GM21515 (cell line): ENCODE measurements at regions not wholly inside any gene's neighbourhood (a gene's known extent, or its start where the extent isn't known, plus 50 kb on each side); places are given as distances from the start of the nearest gene placed in this dataset.

Source experiments
- ATAC-seq: cut with Tn5 transposase; IDR thresholded peaks from one replicate; pipeline ENCODE4 v1.9.1; 2021; ENCODE audit not compliant: unreplicated experiment

GRCh38 chr13:73195091-73195490 lies 136.3 kb downstream of the KLF5 start:
- ATAC-seq = no peak

GRCh38 chr13:73194310-73194709 lies 135.5 kb downstream of the KLF5 start:
- ATAC-seq = no peak

DNA sequence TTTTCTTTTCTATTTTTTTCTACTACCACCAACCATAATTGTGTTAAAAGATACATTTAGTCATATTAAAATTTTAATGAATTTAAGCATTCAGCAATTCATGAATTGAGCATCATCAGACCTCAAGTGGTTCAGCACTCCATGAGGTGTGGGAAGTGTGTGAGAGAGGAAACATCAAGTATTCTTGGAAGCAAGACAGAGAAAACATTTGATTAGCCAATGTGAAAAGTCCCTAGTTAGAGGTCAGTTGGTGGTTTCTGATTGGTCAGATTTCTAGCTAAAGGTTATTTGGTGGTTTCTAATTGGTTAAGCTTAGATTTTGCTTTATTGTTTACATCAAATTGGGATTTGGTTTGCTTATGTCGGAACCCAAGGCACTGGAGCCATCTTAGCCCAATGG lies 134.7 kb downstream of the KLF5 start:
- no peak for ATAC-seq

DNA sequence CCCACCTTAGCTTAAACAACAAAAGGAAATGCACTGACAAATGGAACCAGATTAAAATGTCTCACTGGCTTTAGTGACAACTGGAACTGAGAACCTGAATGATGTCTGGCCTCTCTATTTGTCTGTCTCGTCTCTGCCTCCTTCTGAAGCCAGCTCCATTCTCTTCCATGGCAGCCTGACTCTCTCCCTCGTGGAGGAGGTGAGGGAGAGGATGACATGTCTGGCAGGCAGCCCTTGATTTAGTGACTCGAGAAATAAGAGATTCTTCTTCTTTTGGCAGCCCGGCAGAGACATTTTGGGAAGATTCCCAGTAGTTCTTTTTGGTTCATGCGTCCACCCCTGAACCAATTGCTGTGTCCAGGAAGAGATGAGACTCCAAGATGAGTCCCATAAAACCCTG lies 131.7 kb downstream of the KLF5 start:
- ATAC-seq = no peak

GRCh38 chr13:73189776-73190175 lies 131.0 kb downstream of the KLF5 start:
- ATAC-seq = no peak

DNA sequence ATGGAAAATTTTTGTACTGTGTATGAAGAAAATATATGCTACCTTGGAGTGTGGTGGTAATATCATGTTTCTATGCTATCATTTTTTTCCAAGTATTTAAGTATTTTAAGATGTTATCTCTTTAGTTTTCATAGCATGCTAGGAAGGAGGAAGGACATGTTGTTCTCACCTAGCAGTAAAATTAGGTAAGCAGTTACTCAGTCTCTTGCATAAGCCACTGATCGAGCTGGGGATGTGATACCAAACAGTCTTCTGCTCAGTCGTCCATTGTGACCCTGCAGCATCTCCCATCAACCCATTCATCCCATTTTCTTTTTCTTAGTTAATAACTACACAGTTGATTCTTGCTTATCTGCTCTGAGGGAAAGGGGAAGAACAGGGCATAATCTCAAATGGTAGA lies 130.6 kb downstream of the KLF5 start:
- no peak for ATAC-seq

DNA sequence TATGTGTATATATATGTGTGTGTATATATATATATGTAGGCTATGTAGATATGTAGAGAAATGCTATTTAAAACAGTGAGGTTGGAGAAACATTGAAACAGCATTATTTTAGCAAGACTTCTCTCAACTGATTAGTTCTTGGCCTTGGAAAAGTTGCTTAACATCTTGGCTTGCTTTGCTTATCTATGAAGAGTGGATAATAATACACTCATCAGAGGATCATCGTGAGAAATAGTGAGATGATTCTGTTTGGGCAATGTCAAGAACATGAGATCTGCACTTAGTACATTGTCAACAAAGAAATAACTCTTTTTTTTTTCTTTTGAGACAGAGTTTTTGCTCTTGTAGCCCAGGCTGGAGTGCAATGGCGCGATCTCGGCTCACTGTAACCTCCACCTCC lies 128.3 kb downstream of the KLF5 start:
- ATAC-seq = no peak

DNA sequence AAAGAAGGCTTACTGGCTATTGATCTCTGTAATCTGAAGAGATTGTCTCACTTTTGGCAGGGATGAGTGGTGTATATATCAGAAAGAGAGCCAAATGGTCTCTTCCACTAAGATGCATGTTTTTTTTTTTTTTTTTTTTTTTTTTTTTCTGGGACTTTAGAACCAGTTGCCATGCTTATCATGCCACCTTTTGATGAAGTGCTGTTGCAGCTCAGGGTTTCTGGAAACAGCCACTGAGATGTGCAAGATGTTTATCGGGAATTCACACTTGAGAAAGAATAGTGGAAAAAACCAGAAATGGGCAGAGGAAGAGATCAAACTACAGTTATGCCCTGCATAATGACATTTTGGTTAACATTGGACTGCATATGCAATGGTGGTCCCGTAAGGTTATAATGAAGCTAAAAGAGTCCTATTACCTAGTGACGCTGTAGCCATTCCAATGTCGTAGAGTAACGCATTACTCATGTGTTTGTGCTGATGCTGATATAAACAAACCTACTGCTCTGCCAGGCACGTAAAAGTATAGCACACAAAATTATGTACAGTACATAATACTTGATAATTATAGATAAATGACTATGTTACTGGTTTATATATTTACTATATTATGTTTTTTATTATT lies 121.0 kb downstream of the KLF5 start:
- no peak for ATAC-seq

GRCh38 chr13:73177916-73178565 lies 119.2 kb downstream of the KLF5 start:
- ATAC-seq = no peak

DNA sequence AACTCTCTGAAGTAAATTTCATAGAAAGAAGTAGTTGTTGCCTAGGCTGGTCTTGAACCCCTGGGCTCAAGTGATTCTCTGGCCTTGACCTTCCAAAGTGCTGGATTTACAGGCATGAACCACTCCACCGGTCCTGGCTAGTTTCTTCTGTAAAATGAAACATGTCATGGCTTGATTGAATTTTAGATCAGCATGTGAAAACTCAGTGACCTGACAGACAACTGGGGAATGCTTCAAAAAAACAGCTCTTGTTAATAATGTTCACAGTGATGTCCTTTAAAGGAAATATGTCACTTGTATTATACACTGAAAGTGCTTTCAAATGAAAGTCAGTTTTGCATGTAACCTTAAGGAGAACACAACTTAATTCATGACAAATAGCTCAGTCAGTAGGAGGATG lies 118.2 kb downstream of the KLF5 start:
- no peak for ATAC-seq

- ATAC-seq = no peak
These were observed 115.8 kb downstream of the KLF5 start for GRCh38 chr13:73174521-73175010.

DNA sequence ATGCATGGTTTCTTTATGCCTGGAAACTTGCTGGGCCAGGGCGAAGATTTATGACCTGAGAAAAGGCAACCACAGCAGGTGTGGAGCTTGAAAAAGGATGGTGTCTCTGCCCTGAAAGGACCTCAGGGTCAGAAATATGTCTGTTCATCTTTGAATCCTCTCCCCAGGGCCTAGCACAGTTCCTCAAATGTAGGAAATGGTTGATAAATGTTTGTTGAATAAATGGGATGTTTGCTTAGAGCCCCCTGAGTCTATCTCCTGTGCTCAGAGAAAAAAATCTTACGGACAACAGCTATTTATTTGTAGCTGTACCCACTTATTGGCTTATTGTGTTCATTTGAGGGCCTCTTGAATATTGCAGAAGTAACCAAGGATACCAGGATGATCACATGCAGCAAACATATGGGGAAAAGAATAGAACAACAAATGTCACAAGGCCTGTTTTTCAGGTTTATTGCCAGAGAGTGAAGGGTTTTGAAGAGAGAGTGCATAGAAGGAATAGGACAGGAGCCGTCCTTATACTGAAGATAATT lies 114.5 kb downstream of the KLF5 start:
- ATAC-seq = no peak

DNA sequence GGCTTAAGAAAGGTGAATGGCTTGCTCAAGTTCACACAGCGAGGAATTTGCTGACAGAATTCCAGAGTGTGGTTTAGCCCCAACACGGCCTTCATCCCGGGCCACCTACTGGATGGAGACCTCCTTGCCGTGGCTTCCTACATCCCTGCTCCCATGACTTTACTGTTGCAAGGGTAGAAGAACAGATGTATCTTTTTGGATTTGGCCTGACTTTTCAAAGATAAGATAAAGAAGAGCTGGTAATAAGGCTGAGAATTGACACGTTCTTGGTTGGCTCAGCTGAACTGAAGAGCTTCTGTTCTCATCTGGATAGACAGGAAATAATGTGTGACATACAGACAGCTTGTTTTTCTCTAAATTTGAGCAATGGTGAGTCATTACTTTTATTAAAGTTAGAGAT lies 113.1 kb downstream of the KLF5 start:
- no peak for ATAC-seq

DNA sequence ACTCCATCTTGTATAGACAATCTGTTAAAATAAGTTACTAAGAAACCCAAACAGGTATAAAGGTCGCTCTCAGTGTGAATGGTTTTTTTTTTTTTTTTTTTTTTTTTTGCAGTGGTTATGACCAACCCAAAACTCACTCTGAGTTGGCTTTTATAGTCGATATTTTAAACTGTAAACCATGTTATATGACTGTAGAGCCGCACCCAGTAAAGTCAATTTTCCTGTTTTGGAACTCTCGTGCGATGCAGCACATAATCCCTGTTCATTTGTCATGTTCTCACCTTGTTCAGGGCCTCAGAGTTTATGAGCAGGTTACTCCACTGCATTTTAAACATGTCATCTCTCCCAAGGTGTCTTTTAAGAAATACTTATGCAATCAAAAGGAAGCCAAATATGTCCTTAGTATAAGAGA lies 112.5 kb downstream of the KLF5 start:
- no peak for ATAC-seq

DNA sequence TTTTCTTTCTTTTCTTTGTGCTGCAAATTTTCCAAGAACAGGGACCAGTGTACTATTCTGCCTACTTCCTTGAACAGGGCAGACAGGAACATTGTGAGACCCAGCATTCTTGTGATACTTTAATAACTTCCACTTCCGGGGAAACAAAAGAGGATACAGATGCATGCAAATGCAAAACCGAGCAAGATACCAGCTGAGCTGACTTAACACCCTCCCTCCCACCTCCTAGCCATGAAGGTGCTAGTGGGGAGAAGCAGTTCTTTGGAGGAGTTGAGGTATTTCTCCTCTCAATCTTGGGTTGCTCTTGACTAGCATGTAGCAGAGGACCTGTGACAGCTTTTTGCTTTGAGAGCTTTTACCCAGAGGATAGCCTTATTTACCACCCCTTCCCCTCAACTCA lies 111.2 kb downstream of the KLF5 start:
- no peak for ATAC-seq

DNA sequence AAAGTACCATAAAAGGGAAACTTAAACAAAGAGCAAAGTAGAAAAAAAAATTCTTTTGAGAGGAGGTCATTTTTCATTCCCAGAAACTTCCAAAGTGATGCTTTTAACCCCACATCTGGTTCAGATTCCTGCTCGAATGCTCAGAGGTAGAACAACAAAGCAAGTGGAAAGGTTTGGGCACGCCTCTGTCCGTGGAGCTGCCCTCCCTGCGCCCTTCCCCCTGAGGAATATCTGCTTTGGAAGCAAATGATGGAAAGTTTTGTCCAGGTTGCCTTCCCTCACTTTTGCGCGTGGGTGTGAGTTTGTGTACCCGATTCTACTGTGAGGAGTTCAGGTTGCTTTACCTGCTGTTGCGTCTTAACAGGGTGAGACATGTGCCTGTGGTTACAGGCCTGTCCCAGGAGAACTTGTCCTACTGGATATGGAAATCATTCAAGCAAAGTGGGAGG lies 110.2 kb downstream of the KLF5 start:
- no peak for ATAC-seq

- ATAC-seq = no peak
These were observed 109.6 kb downstream of the KLF5 start for GRCh38 chr13:73168226-73168952.

DNA sequence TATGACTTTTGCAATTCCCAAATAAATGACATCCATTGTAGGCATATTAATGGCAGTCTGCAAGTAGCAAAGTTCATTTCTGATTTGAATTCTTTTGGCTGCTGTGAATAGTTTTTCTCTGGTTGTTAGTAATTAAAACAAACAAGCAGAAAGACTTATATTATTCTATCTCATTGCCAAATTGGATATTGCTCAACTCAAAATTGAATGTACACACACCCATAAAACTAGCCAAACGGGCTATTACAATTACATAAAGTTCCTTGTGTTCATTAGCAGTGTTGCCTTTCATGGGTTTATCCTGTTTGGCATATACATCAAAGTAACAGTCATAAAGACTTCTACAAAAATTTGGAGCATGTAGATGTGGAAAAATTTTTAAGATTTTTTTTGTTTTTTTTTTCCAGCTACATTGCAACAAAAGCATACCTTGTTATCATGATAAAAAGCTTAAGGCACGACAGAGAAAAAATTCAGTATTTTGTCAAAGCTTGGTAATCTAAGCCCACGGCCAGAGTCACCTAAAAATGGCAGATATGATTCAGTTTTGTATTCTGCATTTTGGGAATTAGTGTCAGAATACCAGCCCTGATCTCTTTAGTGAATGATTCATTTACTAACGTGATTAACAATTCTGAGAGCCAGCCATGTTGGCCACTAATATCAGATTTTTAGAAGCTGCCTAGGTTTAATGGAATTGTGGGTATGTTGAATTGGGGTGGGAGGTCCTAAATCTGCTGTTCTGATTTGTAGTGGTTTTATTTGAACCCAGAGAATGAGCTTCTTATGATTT lies 108.4 kb downstream of the KLF5 start:
- ATAC-seq = no peak

DNA sequence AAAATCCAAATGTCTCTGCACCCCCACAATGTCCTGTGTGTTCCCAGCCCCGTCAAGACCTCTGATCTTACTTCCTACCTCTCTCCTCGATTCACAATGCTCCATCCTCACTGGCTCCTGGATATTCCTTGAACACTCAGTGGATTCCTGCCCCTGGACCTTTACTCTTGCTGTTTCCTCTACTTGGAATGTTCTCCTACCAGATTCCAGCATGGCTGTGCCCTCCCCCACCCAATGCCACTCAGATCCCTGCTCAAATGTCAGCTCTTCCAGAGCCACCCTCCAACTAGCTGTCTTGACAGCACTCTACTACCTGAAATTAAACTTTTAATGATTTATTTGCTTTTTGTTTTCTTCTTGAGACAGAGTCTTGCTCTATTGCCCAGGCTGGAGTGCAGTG lies 107.4 kb downstream of the KLF5 start:
- no peak for ATAC-seq

DNA sequence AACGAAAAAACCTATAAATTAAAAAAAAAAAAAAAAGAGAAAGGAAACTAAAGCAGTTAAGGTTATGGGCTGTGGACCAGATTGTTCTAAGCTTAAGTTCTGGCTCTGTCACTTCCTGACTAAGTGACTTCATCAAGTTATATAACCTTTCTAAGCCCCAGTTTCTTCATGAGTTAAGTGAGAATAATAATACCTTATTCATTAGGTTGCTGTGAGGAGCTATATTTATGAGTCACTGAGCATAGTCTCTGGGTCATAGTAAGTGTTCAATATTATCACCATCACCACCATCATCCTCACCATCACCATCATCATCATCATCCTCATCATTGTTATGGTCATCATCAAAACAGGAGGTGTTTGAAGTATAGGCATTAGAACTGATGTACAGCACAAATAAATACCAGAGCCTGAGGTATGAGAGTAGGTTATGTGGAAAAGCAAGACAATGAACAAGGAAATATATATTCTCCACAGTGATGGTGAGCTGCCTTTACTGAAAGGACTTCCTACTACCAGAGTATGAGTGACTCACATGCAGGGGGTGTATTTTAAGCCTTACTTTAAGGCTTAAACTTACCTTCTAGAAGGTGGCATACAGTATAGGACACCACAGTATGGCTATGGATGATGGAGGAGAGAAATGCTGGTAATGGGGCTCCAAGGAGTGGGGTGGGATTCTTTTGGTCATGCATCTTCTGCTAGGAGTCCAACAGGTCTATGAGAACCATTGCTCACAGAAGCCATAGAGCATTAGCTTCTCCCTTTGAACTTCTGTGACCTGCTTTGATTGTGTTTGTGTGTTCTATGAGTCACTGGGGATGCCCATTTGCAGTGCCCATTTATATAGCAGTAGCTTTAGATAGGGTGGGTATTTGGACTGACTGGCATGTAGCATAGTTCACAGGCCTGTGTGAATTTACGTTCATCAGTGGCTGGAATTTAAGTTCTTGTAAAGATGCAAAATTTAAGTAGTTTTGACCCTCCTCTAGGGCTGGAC lies 104.4 kb downstream of the KLF5 start:
- no peak for ATAC-seq
